Embryonic facial prominence (tissue), 1 donor: ENCODE measurements at regions not wholly inside any gene's neighbourhood (a gene's known extent, or its start where the extent isn't known, plus 50 kb on each side); places are given as distances from the start of the nearest gene placed in this dataset.
"Not testable (repeated sequence)": the region's sequence is repeated elsewhere in the genome, so short reads cannot be mapped to it uniquely, and the experiment has no call there.

Experiments
- DNase-seq: peaks from one replicate; pipeline ENCODE4 v3.0.0-alpha.2; 2016; ENCODE audit errors: extremely low spot score

- DNase-seq: no peak
Measured at GRCh38 chr13:83825676-83826075, 56.6 kb downstream of the SLITRK1 start.

DNA sequence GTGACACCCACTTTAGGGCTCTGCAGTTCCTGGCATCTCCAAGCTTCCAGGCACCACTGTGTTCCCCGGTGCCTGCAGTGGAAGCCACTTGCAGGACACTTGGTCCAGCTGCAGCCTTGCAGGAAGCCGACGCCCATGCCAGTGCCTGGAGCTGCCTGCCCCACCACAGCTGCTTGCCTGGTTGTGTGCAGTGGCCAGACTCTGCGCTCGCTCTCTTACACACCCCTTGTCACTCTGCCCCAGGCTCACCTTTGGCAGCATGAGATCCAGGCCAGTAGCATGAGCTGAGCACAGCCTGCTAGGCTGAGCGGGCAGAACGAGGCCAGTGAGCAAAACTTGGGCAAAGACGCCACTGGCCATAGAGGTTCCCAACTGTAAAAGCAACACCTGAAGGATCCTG, 57.7 kb downstream of the SLITRK1 start:
- no peak for DNase-seq

GRCh38 chr13:83824120-83824519, 58.2 kb downstream of the SLITRK1 start:
- no peak for DNase-seq

DNA sequence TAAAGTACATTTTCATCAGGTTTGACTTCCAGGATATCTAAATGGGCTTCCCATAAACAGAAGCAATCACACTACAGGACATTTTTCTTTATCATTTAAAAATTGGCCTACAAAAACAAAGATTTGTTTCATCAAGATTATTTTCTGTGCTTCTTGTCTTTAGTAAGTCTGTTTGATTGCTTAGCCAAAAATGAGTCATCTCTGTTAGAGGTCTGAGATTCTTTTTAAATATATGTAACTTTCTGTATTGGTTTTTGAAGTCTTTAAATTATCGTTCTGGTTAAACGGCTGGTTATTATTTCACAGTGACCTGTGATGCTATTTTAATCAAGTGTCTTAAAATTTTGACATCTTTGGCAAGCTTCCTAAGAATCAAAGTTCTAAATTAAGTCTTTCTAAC, 62.7 kb downstream of the SLITRK1 start:
- DNase-seq: no peak

- no peak for DNase-seq
Measured at GRCh38 chr13:83819156-83819555, 63.1 kb downstream of the SLITRK1 start.

DNA sequence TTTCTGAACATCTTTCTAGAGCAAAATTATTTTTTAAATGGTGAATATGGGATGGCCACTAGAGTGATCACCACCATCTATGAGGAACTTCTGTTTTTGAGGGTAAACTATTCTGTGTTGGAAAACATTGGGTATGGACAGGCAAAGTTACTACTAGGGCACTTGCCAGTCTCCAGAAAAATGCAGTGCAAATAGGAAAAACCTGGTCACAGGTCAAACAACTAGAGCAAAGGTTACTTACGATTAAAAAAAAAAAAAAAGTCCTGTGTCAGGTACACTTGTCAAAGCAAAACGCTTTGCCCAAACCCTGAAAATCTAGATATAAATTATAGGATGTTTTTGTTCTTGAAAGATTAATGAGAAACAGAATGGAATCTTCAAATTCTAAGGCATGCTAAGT, 66.2 kb downstream of the SLITRK1 start:
- no peak for DNase-seq

- DNase-seq: no peak
Measured at GRCh38 chr13:83815598-83815997, 66.7 kb downstream of the SLITRK1 start.

- DNase-seq: no peak
Measured at GRCh38 chr13:83810136-83810535, 72.1 kb downstream of the SLITRK1 start.

DNA sequence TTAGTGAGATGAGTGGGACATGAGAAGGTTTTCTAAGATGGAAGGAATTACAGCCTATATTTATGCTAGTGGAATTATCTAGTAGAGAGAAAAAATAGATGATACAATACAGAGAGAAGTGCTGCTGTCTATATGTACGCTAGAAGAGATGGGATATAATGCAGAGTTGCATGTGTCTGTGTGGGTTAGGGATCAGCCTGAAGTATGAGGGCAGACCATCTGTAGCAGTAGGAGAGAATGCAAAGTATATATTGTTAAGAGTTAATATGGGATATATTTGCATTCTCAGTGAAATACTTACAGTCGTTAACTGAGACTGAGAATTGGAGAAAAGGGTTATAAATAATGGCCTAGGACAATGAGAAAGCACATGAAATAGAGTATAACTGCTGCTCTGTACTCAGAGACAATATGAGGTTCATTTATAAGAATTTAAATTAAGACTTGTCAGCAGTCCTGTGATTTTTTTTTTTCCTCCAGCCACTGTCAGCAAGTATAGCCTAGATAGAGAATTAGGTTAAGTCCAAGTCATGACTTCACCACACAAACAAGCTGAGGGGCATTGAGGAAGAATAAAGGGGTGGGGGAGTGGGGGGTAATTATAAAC, 77.8 kb downstream of the SLITRK1 start:
- DNase-seq: no peak

GRCh38 chr13:83798731-83799130, 83.5 kb downstream of the SLITRK1 start:
- DNase-seq: no peak

DNA sequence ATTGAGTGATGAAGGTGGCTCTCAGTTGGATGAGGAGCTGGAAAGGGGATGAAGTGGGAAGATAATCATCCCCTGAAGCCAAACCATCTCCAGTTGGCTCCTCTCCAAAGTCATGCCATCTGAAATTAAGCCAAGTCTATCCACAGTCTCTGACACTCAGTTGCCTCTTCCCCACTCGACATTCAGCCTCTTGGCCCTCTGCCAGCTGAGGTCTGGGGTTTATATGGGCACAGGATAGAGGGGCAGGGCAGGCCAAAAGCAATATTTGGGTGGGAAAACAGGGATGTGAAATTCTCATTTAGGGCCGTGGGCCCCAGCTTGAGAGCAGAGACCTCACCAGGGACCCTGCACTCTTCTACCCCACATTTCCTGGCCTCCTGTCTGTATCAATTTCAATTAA, 85.9 kb downstream of the SLITRK1 start:
- no peak for DNase-seq

DNA sequence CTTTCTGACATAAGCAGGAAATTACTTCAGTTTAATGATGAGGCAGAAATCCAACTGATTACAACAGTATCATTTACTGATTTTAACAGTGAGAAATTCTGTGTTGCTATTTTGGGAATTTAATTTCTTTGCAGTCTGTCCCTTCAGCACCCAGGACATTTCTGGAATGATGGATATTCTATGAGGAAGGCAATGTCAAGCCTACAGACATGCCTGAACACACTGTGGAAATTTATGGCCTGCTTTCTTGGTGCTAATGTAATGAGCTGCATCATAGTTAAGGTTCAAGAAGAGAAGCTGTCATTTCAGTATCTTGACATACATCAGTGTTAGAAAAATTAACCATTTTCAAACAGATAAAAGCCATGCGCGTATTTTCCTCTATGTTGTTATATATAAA, 87.7 kb downstream of the SLITRK1 start:
- no peak for DNase-seq

DNA sequence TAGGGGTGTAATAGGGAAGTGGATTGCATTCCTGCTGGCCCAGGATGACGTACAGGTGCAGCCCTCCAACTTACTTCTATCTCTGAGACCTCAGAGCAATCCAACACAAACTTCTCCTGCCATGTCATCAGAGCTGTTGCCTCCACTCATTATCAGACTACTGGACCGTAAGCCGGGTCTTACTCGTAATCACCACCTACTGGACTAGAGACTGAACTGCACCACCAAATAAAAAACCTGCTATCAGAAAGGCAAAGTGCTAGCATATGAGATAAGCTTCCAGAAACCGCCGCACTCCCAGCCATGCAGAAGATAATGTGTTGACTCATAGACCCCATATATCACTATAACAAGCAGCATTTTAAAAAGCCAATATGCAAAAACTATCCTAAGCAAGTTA, 102.0 kb downstream of the SLITRK1 start:
- DNase-seq: no peak

DNA sequence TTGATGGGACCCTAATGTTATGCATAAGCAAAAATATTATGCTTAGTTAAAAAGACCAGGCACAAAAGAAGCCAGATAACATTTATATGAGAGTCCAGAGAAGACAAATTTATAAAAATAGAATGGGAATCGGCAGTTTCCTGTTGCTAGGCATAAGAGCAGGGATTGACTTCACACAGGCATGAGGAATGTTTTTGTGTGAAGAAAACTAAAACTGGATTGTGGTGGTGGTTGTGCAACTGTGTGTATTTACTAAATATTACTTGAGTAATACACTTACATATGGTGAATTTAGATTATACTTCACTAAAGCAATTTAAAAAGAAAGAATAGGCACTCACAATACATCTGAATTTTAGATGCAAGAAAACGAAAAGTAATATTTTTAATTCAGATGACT, 108.3 kb downstream of the SLITRK1 start:
- DNase-seq: no peak

DNA sequence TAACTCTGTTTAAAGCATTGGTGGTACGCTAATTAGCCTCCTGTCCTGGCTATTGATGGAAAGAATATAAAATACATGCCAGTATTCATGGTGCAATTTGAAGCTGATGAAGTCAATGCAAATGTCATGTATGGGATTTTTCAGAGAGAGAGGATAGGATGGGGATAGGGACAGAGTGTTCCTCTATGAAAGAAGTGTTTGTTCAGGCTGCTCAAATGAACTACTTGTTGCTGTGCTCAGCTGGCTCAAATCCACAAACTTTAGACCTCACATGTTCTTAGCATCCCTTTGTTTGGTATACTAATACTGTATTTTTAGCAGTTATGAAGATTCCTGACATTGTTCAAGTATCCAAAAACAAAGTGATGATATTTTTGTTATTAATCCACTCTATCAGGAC, 116.5 kb downstream of the SLITRK1 start:
- no peak for DNase-seq

GRCh38 chr13:83761631-83762030, 120.6 kb downstream of the SLITRK1 start:
- DNase-seq: no peak

- not testable (repeated sequence) for DNase-seq
Measured at GRCh38 chr13:83755210-83755609, 127.1 kb downstream of the SLITRK1 start.

- no peak for DNase-seq
Measured at GRCh38 chr13:83753912-83754624, 128.2 kb downstream of the SLITRK1 start.

- DNase-seq: no peak
Measured at GRCh38 chr13:83752141-83752540, 130.1 kb downstream of the SLITRK1 start.

DNA sequence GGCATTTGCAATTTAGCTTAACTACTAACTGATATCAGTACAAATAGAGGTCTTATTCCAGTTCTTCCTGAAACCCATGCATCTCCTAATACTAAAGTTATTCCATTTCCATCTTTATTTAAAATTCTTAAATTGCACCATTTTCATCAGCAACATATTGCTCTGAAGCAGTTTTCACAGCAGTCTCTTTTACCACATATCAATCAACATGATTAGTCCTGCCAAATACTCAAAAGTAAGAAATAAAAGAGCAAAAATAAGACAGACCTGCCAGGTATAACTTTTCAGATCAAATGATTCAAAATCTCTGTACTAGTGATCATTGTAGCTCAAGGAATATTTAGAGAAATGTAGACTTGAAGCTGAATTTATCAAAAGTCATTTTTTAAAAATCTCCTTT, 141.7 kb downstream of the SLITRK1 start:
- DNase-seq: no peak

GRCh38 chr13:83738407-83738806, 143.9 kb downstream of the SLITRK1 start:
- no peak for DNase-seq

- no peak for DNase-seq
Measured at GRCh38 chr13:83733293-83733692, 149.0 kb downstream of the SLITRK1 start.

DNA sequence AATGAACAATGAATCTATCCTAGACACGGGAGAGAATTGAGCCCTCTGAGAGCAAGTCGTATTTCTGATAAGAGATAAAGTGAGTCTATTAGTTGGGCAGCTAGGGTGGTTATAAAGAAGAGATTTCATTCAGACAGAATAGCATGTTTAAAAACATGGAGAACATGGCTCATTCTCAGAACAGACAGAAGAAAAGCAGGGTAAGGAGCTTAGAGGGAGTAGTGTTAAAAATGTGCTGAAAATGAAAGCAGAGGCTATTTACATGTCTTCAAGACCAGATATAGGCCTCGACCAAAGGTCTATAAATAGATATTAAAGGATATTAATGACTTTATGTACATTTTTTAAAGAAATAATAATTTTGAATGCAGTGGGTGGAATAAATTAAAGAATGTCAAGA, 149.5 kb downstream of the SLITRK1 start:
- no peak for DNase-seq

GRCh38 chr13:83731113-83731512, 151.2 kb downstream of the SLITRK1 start:
- no peak for DNase-seq
